Stimulated activated CD4-positive, alpha-beta T cell treated with anti-CD3 and anti-CD28 coated beads, TNF-alpha, amount 100 ng/mL, for 1 hour (primary cell): ENCODE measurements at regions not wholly inside any gene's neighbourhood (a gene's known extent, or its start where the extent isn't known, plus 50 kb on each side); places are given as distances from the start of the nearest gene placed in this dataset.
"Not testable (repeated sequence)": the region's sequence is repeated elsewhere in the genome, so short reads cannot be mapped to it uniquely, and the experiment has no call there.

ENCODE experiments used
- DNase-seq, 3 donors: peaks; one replicate each; pipeline ENCODE4 v3.0.0-alpha.2; 2020; ENCODE audit warnings: low read depth in 3 of 3, low spot score in 1 of 3

DNA sequence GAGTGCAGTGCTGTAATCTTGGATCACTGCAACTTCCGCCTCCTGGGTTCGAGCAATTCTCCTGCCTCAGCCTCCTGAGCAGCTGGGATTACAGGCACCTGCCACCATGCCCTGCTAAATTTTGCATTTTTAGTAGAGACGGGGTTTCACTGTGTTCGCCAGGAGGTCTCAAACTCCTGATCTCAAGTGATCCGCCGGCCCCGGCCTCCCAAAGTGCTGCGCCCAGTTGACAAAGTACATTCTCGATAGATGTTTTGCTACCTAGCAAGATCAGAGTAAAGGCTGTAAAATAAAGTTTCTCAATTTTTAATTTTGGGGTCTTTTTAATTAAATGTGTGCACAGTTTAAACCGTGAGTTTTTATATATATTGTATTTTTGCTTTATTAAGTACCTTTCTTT lies 248.9 kb downstream of the CCER1 start:
- DNase-seq = no peak

DNA sequence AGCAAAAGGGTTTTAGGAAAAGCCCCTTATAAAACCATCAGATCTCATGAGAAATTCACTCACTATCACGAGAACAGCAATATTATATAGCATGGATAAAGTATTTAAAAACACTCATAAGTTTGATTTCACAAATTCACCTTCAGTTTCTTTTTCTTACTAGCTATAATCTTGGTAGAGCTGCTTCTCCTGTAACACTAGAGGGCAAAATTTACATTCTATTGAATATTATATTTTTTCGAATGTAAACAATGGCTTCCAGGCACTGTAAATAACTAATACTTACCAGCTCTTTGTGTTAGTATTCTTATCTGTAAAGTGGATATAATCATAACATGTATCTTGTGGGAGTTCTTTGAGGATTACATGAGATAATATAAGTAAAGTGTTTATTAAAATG lies 259.6 kb downstream of the CCER1 start:
- no peak for DNase-seq

DNA sequence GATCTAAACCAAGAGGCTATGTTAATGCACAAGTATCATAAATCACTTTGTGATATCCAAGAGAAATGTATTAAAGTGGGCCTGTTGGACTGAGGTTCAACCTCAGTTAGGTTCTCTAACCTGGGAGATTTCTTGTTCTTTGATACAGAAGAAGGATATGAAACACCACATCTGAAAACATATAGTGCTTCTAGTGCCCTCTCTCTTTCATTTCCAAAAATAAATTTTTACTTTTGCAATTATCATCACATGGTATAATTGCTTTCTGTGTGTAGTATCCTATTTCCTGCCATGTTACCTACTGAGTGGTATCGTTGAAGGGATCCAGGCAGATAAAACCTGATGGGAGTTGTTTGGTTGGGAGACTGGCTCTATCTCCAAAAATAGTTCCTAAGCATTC lies 264.9 kb downstream of the CCER1 start:
- no peak for DNase-seq

DNA sequence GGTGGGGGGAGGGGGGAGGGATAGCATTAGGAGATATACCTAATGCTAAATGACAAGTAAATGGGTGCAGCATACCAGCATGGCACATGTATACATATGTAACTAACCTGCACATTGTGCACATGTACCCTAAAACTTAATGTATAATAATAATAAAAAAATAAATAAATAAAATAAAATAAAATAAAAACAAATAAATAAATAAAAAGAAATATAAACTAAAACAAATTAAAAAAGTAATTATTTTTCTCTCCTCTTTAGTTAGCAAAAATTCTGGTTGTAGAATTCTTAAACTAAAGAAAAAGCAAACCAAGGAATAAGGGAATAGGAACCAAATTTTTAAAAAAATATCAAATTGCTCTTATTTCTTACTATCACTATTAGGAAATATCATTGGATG lies 267.3 kb downstream of the CCER1 start:
- DNase-seq = not testable (repeated sequence)

DNA sequence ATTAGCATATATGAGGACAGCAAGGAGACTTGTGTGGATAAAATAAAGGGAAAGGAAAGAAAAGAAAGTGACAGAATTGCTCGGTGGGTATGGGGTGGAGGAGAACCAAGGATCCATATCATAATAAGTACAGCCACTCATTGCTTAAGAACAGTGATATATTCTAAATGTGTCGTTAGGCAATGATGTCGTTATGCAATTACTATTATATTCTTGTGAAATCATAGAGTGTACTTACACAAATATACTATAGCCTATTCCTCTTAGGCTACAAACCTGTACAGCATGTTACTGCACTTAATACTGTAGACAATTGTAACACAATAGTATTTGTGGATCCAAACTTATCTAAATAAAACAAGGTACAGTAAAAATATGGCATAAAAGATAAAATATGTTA lies 271.1 kb downstream of the CCER1 start:
- DNase-seq = no peak

DNA sequence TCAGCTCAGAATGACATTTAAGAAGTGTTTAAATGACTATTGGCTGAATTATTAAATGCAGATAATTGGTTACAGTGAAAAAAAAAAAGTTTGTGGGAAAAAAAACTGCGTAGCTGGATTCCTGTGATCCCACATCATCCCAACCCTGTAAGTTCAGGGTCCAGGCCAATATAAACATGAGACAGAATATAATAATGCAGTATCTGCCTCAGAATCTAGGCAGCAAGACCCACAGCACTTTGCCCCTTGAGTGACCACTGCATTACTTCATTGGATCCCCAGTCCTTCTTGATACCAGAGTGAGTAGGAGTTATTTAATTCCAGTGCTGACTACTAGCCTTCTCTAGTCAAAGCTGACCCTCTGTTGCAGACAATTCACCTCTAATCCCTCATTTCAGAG lies 272.6 kb downstream of the CCER1 start:
- no peak for DNase-seq

DNA sequence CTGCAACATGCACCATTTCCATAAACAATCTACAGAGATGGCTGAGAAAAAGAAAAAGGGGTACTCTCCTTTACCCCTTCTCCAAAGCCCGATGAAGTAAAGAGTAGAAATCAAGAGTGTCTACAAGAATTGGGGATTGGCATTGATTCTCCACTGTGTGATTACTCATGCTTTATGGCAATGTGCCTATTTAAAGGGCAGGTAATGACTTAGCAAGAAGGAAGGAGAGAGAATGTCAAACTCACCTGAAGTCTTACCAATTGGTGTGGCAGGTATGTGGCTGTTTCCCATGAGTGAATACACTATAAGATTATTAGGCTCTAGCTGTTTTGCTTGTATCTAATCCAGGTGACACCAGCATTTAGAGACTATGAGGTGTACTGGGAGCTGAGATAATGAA lies 275.3 kb downstream of the CCER1 start:
- no peak for DNase-seq

DNA sequence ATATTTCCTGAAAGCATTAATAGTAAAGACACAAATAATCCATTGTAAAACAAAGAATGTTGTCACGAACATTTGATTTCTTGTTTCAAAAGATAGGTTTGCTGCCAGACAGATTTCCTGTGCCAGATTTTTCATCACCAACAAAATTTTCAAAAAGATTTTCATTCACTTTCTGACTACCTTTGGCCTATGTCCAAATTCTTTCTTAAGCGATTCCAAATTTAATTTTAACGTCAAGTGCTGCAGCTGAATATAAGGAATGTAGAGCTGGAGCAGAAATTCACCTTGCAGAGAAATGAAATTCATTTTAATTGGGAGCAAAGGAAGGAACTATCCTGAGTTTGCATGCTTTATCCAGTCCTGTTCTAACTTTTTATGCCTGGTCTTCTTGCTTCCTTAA lies 277.4 kb downstream of the CCER1 start:
- DNase-seq = no peak

DNA sequence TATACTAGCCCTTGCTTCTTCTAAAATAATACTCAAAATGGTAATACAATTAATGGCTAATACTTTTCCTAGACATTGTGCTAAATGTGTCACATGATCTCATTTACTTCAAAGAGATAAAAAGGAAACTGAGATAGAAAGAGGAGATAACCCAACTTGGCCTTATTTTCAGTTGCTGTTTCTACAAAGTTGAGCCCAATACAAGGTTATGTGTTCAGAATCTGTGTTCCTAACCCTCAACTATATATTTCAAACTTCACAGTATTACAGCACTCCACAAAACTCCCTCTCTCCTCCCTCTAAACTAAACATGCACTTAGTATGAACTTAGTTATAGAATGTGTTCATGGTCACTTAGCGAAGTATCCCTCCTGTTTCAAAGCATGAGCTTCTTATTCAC lies 277.9 kb downstream of the CCER1 start:
- no peak for DNase-seq

DNA sequence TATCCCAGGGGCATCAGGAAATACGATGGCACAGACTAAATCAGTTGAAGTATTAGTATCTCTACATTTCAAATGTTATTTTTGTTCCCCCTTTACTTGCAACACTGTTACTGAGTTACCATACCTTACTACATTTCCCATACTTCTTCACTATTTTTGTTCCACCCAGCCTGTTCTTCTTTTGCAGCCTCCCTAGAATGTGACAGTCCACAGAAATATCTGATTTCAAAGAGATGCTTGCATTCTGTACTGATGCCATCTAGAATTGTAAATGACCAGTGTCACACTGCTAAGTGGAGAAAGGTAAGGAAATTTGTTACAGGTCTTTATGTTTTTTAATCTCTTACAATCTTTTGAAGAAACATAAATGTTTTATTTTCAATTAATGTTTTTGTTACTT lies 279.9 kb downstream of the CCER1 start:
- DNase-seq = no peak

DNA sequence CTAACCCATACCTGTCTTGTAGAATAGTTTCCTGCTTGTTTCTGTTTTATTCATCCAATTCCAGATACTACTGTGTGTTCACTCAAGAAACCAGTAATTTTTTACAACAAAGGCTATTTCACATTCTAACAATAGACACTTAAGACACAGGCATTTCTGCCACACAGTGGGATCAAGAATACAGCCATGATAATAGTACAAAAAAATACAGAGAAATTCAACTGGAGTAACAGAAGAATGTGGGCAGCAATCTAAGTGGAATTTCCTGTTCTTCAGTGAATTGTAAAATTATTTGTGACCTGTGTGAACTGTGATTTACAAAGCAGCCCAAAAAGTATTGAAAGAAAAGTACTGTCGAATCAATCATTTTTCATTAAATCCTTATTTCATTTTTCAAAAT lies 282.9 kb downstream of the CCER1 start:
- DNase-seq = no peak

DNA sequence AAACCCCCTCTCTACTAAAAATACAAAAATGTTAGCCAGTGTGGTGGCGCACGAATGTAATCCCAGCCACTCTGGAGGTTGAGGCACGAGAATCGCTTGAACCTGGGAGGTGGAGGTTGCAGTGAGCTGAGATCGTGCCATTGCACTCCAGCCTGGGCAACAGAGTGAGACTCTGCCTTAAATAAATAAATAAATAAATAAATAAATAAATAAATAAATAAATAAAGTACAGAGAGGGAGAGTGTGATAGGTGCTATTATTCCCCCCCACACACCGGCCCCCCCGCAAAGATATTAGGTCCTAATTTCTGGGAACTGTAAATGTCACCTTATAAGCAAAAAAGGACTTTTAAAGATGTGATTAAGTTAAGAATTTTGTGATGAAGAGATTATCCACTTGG lies 291.0 kb downstream of the CCER1 start:
- not testable (repeated sequence) for DNase-seq

DNA sequence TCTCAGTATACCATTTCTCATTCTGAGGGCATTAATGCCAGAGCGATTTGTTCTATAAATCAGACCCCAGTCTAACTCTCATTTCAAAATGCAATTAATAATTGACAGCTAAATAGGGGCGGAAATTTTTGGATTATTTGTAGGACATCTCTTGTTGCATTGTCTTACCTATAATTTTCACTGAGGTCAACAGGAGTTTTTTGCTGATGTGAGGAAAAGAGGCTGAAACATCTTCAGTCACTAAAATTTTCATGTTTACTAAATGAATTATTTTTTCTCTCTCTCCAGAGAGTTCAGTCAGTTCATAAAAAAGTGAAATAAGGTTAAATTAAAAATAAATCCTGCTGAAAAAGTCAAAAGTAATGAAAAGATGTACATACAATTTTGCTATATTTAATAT lies 295.9 kb downstream of the CCER1 start:
- DNase-seq = no peak

DNA sequence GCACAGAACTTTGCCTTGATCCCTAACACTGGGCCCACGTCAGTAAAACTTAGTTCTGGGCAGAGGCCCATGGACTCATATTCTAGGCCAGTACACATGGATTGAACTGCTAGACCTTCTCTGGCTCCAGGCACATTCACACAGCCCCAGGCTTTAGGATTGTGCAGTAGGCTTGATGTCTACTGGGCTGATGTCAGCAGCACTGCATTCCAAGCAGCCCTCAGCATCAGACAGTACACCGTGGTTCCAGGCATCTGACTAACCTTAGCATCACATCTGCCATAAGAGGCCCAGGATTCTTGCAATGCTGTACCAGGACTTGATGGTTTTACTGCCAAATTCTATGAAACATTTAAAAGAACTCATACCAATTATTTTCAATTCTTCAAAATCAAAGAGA lies 301.9 kb downstream of the CCER1 start:
- DNase-seq = no peak

DNA sequence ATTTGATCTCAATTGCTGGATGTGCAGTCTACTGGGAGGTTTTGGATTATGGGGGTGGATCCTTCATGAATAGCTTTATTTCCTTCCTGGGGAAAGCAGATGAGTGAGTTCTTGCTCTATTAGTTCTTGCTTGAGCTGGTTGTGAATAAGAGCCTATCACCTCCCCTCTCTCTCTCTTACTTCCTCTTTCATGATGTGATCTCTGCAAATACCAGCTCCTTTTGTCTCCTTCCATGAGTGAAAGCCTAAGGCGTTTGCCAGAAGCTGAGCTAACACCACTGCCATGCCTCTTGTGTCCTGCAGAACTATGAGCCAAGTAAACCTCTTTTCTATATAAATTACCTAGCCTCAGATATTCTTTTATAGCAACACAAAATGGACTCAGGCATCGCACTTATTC lies 302.7 kb downstream of the CCER1 start:
- DNase-seq = no peak

DNA sequence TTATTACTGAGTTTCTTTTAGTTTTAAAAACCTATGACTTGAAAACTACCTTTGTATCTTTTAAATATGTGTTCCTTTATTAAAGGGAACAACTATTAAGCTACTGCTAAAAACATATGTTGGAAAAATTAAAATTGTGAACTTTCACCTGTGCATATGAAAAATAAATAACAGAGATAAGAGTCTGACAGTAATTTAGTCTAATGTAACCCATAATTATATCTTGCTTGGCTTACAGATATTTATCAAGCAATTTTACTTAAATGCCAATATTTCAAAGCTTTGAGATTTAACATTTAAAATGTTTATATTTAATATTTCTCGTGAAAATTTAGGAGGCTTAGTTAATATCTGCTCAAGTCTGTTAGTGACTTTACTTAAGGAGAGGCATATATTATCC lies 309.8 kb downstream of the CCER1 start:
- DNase-seq = no peak

DNA sequence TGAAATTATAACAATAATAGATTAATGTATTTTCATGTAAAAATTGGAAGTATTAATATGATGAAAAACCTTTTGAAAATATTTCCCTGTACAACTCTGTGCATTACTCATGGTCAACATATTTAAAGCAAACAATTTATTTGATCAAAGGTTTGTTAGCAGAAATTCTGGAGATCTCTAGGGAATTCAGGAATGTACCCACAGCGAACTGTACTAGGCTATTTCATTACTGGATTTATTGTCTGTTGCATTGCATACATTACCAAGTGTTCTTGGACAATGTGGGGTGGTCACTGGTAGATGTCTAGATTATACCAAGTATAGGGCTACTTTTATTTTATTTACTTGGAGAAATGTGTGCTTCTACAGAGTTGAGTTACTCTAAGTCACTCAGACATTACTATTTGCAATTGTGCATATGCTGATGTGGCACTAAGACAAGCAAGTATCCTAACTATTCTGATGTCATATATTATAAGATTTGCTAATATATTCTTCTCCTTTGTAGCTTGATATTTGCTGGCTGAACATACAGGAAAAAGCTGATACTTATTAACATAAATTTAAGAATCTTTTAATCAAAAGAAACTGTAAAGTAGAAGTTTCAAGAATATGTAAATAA lies 323.3 kb downstream of the CCER1 start:
- DNase-seq = no peak

DNA sequence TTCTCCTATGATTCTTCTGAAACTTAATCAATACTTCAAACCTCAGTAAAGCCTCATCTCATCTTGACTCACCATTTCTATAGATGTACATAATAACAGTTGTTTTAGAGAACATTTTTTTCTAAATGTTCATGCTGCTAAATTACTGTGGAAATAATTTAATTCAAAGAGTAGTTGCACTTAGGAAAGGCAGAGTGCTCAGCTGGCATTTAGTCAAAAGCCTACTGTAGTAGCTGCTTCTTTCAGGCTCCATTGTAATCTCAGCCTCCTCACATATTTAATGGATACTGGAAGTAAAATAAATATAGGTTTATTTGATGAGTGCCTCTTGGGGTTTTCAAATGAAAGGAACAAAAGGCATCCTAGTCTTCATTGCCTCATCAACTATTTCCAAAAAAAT lies 325.0 kb downstream of the CCER1 start:
- no peak for DNase-seq

DNA sequence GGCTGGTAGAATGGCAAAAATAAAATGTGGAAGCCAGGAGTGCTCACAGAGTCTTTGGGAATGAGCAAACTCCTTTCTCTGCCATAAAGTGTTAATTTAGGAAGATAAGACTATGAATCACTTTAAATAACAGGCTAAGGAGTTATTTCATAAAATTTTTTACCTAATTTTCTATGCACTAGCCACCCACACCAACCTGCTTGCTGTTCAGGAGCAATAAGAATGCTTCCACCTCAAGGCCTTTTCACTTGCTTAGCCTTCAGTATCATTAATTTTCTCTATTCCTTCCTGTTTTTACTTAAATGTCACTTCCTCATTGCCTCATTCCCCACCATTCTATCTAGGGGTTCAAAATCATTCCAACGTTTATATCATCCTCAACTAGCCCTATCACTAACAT lies 326.8 kb downstream of the CCER1 start:
- no peak for DNase-seq

DNA sequence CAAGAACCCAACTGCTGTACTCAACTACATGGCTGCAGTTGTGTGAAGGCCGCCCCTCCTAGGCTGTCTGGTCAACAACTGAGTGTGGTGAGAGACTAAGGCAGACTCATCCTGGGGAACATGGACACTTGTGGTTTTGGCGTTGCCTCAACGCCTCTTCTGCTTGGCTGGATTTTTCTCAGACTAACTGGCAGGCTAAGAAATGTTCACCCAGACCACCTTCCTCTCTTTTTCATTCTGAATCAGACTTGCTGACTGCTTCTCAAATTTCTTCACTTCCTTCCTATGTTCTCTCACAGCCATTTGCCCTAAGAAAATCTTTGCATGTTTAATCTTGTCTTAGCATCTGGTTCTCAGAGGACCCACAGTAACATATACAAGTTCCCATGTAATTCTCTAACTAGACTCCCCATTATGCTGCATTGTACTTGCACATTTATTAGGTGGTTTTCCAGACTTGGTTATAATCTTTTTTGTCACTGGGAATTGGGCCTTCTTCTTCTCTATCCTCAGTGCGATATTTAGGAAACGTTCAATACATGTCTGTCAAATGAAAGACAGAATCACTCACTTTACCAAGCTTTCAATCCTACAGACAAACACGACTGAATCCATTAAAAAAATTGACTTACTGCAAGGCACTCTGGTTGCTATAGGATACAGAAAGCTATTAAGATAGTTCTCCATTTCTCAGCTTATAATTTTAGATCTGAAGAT lies 327.6 kb downstream of the CCER1 start:
- DNase-seq = no peak

DNA sequence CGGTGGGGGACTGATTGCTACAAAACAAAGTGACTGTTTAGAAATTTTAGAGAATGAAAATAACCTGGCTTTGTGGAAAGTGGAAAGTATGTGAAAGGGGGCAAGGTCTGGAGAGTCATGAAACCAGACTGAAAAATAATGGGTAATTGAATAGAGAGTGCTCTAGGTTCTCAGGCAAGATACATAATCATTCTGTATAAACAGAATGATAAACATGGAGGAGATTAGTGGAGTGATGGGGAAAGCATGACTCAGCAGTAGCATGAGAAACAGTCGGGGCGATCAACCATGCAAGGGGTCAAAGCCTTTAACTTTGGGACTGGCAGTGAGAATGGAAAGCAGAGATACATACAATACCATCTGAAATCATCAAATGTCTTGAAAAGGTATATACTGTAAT lies 332.5 kb downstream of the CCER1 start:
- DNase-seq = no peak

DNA sequence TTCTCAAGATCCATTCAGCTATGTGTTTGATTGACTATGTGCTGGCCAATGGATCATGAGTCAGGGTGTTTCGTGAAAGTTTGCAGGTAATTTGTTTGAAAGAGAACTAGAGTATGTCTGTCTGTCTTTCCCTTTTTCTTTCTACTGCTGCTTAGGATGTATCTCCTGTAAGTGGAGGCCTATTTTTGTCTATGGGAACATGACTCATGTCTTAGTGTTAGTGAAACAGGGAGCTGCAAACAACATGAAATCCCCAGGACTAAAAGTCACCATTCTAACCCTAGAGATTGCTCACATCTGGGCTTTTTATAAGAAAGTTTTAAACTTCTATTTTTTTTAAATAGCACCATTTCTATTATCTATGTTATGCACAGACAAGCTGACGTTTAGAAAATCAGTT lies 333.0 kb downstream of the CCER1 start:
- DNase-seq = no peak

DNA sequence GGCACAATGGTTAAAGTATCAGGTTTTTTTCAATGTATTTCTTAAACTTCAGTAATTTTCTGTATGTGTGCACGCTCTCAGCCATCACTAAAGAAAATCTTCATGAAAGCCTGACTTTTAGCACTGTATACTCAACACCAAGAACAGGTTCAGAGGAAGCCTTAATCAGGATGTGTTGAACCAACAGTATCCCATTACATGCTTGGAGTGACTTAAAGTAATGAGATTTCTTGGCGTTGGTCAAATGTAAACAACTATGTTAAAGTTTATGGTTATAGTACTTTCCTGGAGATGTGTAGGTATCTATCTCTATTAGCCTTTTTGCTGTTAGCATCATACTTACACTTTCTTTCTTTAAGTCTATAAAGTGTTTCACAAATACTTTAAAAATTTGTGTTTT lies 335.0 kb downstream of the CCER1 start:
- DNase-seq = no peak
